Neural cell (in vitro differentiated cells): ENCODE measurements at regions not wholly inside any gene's neighbourhood (a gene's known extent, or its start where the extent isn't known, plus 50 kb on each side); places are given as distances from the start of the nearest gene placed in this dataset.

ENCODE experiments used
- H2AFZ ChIP-seq: fragments of 200-600, 300-800 bp; sonication (generic), shearing (Covaris generic); 2 replicates; pipeline ENCODE4 v1.6.0; 2014; ENCODE audit warnings: low read depth, mild to moderate bottlenecking, antibody characterized with exemption, low read length, moderate library complexity
- H3F3A ChIP-seq: fragments of 200-600 bp; shearing (Covaris generic); 2 replicates; pipeline ENCODE4 v1.6.1; 2016; ENCODE audit warnings: mild to moderate bottlenecking, moderate library complexity, mixed read lengths, antibody characterized with exemption, low read length; ENCODE audit not compliant: insufficient read depth, poor library complexity, severe bottlenecking
- H3K27ac ChIP-seq: fragments of 200-600, 300-800 bp; sonication (generic), shearing (Covaris generic); 2 replicates; pipeline ENCODE4 v1.5.1; 2014; ENCODE audit warnings: mild to moderate bottlenecking, low read length, moderate library complexity
- H3K27me3 ChIP-seq: fragments of 300-800, 200-600 bp; sonication (generic), shearing (Covaris generic); 2 replicates; pipeline ENCODE4 v1.6.0; 2014; ENCODE audit warnings: mild to moderate bottlenecking, low read depth, low read length, moderate library complexity; ENCODE audit not compliant: insufficient read depth
- H3K36me3 ChIP-seq: fragments of 300-800, 200-600 bp; sonication (generic), shearing (Covaris generic); 2 replicates; pipeline ENCODE4 v1.5.1; 2014; ENCODE audit warnings: mild to moderate bottlenecking, antibody characterized with exemption, low read length, moderate library complexity; ENCODE audit not compliant: insufficient read depth
- H3K4me2 ChIP-seq: fragments of 300-800, 200-600 bp; sonication (generic), shearing (Covaris generic); 2 replicates; pipeline ENCODE4 v1.6.0; 2014; ENCODE audit warnings: mild to moderate bottlenecking, low read length
- H3K4me3 ChIP-seq: fragments of 300-800, 200-600 bp; sonication (generic), shearing (Covaris generic); 2 replicates; pipeline ENCODE4 v1.5.1; 2014; ENCODE audit warnings: mild to moderate bottlenecking, low read length, moderate library complexity
- H3K79me2 ChIP-seq: fragments of 200-600 bp; shearing (Covaris generic); replicated peaks from 2 replicates; pipeline ENCODE4 v1.6.0; 2014; ENCODE audit warnings: mild to moderate bottlenecking, low read length, moderate library complexity; ENCODE audit not compliant: insufficient read depth
- H3K9ac ChIP-seq: fragments of 300-800, 200-600 bp; sonication (generic), shearing (Covaris generic); 2 replicates; pipeline ENCODE4 v1.6.1; 2016; ENCODE audit warnings: mild to moderate bottlenecking, low read length, mixed read lengths
- H3K9me2 ChIP-seq: fragments of 200-600 bp; shearing (Covaris generic); 2 replicates; pipeline ENCODE4 v1.6.1; 2016; ENCODE audit warnings: mild to moderate bottlenecking, low read length, mixed read lengths; ENCODE audit not compliant: insufficient read depth
- H3K9me3 ChIP-seq: fragments of 200-600, 300-800 bp; sonication (generic), shearing (Covaris generic); 2 replicates; pipeline ENCODE4 v1.6.1; 2016; ENCODE audit warnings: mild to moderate bottlenecking, mixed run types, low read length, moderate library complexity, mixed read lengths
- H4K20me1 ChIP-seq: fragments of 200-600 bp; shearing (Covaris generic); 2 replicates; pipeline ENCODE4 v1.6.1; 2016; ENCODE audit warnings: mild to moderate bottlenecking, mixed run types; ENCODE audit not compliant: insufficient read depth
- CTCF ChIP-seq: fragments of 450-650 bp; IDR thresholded peaks from 2 replicates; pipeline ENCODE4 v1.5.1; 2014; ENCODE audit warnings: antibody characterized with exemption, mild to moderate bottlenecking, moderate library complexity; ENCODE audit not compliant: poor library complexity, severe bottlenecking
- EP300 ChIP-seq: fragments of 450-650 bp; conservative IDR thresholded peaks from 2 replicates; pipeline ENCODE4 v1.6.1; 2014; ENCODE audit warnings: antibody characterized with exemption, mild to moderate bottlenecking, moderate library complexity; ENCODE audit not compliant: poor library complexity, severe bottlenecking
- EZH2 ChIP-seq: fragments of 200-600, 300-800 bp; shearing (Covaris generic), sonication (generic); IDR thresholded peaks from 2 replicates; pipeline ENCODE4 v1.6.1; 2014; ENCODE audit warnings: antibody characterized with exemption, low read length, borderline replicate concordance, mild to moderate bottlenecking; ENCODE audit not compliant: insufficient read depth, poor library complexity, severe bottlenecking
- MXI1 ChIP-seq: fragments of 450-650 bp; conservative IDR thresholded peaks from 2 replicates; pipeline ENCODE4 v1.6.1; 2014; ENCODE audit warnings: antibody characterized with exemption, mild to moderate bottlenecking; ENCODE audit not compliant: poor library complexity, severe bottlenecking
- POLR2AphosphoS5 ChIP-seq: IDR thresholded peaks from 2 replicates; pipeline ENCODE4 v1.6.1; 2012
- RAD21 ChIP-seq: fragments of 450-650 bp; conservative IDR thresholded peaks from 2 replicates; pipeline ENCODE4 v1.6.1; 2014; ENCODE audit warnings: antibody characterized with exemption, mild to moderate bottlenecking, moderate library complexity
- SMC3 ChIP-seq: fragments of 450-650 bp; conservative IDR thresholded peaks from 2 replicates; pipeline ENCODE4 v1.6.1; 2014; ENCODE audit warnings: antibody characterized with exemption, mild to moderate bottlenecking, moderate library complexity; ENCODE audit not compliant: poor library complexity
- TAF1 ChIP-seq: IDR thresholded peaks from 2 replicates; pipeline ENCODE4 v1.6.1; 2012; ENCODE audit warnings: low read depth
- TF ChIP-seq, protein P1 (sequence below): IDR thresholded peaks from 2 replicates; pipeline ENCODE4 v1.6.1; 2012; ENCODE audit warnings: borderline replicate concordance

GRCh38 chr5:21195145-21195544, 1207.1 kb upstream of the CDH18 start:
- H3K4me3 ChIP-seq = no peak overlapping the region
- no peaks in the 10 kb centered on the region for H3F3A ChIP-seq
- TF ChIP-seq CTCF (no peak), MXI1 (no peak)
- H2AFZ ChIP-seq = no peak overlapping the region
- no peak overlapping the region for H3K4me2 ChIP-seq
- H3K9me3 ChIP-seq = no peaks in the 10 kb centered on the region
- H3K79me2 ChIP-seq = no peaks in the 10 kb centered on the region
- no peaks in the 10 kb centered on the region for H3K9me2 ChIP-seq
- no peaks in the 10 kb centered on the region for H3K36me3 ChIP-seq
- no peak overlapping the region for H3K27ac ChIP-seq
- H3K27me3 ChIP-seq = no peaks in the 10 kb centered on the region
- H3K9ac ChIP-seq = no peak overlapping the region
- H4K20me1 ChIP-seq = no peaks in the 10 kb centered on the region

- no peak for TF ChIP-seq SMC3
- TF ChIP-seq, protein P1, sequence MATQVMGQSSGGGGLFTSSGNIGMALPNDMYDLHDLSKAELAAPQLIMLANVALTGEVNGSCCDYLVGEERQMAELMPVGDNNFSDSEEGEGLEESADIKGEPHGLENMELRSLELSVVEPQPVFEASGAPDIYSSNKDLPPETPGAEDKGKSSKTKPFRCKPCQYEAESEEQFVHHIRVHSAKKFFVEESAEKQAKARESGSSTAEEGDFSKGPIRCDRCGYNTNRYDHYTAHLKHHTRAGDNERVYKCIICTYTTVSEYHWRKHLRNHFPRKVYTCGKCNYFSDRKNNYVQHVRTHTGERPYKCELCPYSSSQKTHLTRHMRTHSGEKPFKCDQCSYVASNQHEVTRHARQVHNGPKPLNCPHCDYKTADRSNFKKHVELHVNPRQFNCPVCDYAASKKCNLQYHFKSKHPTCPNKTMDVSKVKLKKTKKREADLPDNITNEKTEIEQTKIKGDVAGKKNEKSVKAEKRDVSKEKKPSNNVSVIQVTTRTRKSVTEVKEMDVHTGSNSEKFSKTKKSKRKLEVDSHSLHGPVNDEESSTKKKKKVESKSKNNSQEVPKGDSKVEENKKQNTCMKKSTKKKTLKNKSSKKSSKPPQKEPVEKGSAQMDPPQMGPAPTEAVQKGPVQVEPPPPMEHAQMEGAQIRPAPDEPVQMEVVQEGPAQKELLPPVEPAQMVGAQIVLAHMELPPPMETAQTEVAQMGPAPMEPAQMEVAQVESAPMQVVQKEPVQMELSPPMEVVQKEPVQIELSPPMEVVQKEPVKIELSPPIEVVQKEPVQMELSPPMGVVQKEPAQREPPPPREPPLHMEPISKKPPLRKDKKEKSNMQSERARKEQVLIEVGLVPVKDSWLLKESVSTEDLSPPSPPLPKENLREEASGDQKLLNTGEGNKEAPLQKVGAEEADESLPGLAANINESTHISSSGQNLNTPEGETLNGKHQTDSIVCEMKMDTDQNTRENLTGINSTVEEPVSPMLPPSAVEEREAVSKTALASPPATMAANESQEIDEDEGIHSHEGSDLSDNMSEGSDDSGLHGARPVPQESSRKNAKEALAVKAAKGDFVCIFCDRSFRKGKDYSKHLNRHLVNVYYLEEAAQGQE = no peak
- no peak for TF ChIP-seq EZH2
- no peak for TF ChIP-seq POLR2AphosphoS5
- no peak for TF ChIP-seq CTCF
- no peak for TF ChIP-seq TAF1
- no peak for TF ChIP-seq MXI1
- no peak for TF ChIP-seq EP300
- TF ChIP-seq RAD21 = no peak
- no peaks in the 10 kb centered on the region for H3K79me2 ChIP-seq
- no peaks in the 10 kb centered on the region for H3K36me3 ChIP-seq
- no peaks in the 10 kb centered on the region for H3K27me3 ChIP-seq
- no peak overlapping the region for H3K4me3 ChIP-seq
- no peak overlapping the region for H3K9ac ChIP-seq
- no peaks in the 10 kb centered on the region for H3F3A ChIP-seq
- no peaks in the 10 kb centered on the region for H3K9me2 ChIP-seq
- no peaks in the 10 kb centered on the region for H3K9me3 ChIP-seq
- no peaks in the 10 kb centered on the region for H4K20me1 ChIP-seq
- H2AFZ ChIP-seq = no peak overlapping the region
- no peak overlapping the region for H3K4me2 ChIP-seq
- no peak overlapping the region for H3K27ac ChIP-seq
These were observed 1197.5 kb upstream of the CDH18 start for GRCh38 chr5:21185536-21185935.
